H1 (cell line): ENCODE measurements at regions not wholly inside any gene's neighbourhood (a gene's known extent, or its start where the extent isn't known, plus 50 kb on each side); places are given as distances from the start of the nearest gene placed in this dataset.

ENCODE experiments used
- CTCF ChIA-PET: fragments of 300-600 bp; sonication (Branson Sonifier 250); formaldehyde crosslinking; loops from one replicate; lab custom pipeline; 2021; ENCODE audit not compliant: partially characterized antibody; lab: Charles Lee
- POLR2A ChIA-PET: fragments of 300-600 bp; sonication (Branson Sonifier 250); formaldehyde crosslinking; loops from one replicate; lab custom pipeline; 2021; ENCODE audit warnings: inconsistent platforms; ENCODE audit not compliant: partially characterized antibody; lab: Charles Lee
- DNase-seq, 2 experiments: peaks; one replicate each; pipeline versions ENCODE4 v3.0.0 to v3.0.0-alpha.2; 2010 to 2022; ENCODE audit warnings: low spot score in 2 of 2, low read depth in 1 of 2, mixed read lengths in 1 of 2
- FAIRE-seq: peaks from 2 replicates; lab custom pipeline; 2011; peaks lifted over from hg19 to GRCh38; lab: Jason Lieb, UNC
- H2AFZ ChIP-seq: 2 replicates; pipeline ENCODE4 v1.8.1; 2012; ENCODE audit warnings: low read length, inconsistent platforms
- H2AK5ac ChIP-seq: 2 replicates; pipeline ENCODE4 v1.6.1; 2013; ENCODE audit warnings: low read depth, low read length
- H2BK120ac ChIP-seq: replicated peaks from 2 replicates; pipeline ENCODE3; 2013; ENCODE audit warnings: low read depth, low read length, inconsistent platforms
- H2BK12ac ChIP-seq: 2 replicates; pipeline ENCODE4 v1.6.1; 2013; ENCODE audit warnings: low read depth, low read length
- H2BK15ac ChIP-seq: 2 replicates; pipeline ENCODE4 v1.6.1; 2013; ENCODE audit warnings: low read length
- H2BK20ac ChIP-seq: 2 replicates; pipeline ENCODE4 v1.6.1; 2013; ENCODE audit warnings: low read length
- H2BK5ac ChIP-seq: 2 replicates; pipeline ENCODE4 v1.6.1; 2013; ENCODE audit warnings: low read depth, low read length
- H3K14ac ChIP-seq: 2 replicates; pipeline ENCODE4 v1.6.1; 2013; ENCODE audit warnings: inconsistent platforms; ENCODE audit not compliant: insufficient read length
- H3K18ac ChIP-seq: 2 replicates; pipeline ENCODE4 v1.6.1; 2013; ENCODE audit warnings: low read length; ENCODE audit errors: extremely low read depth
- H3K23ac ChIP-seq: 2 replicates; pipeline ENCODE4 v1.6.1; 2013; ENCODE audit warnings: inconsistent platforms; ENCODE audit not compliant: insufficient read length
- H3K23me2 ChIP-seq: 2 replicates; pipeline ENCODE4 v1.6.1; 2013; ENCODE audit warnings: low read depth, low read length
- H3K27ac ChIP-seq: 2 replicates; pipeline ENCODE4 v1.6.1; 2011; ENCODE audit warnings: low read depth, low read length, inconsistent platforms
- H3K27me3 ChIP-seq, 4 experiments: replicated peaks in 1 of 4; 1 replicate in 1 of 4; 2 replicates in 3 of 4; pipeline versions ENCODE4 v1.6.1 to v1.8.1; 2011 to 2013; ENCODE audit warnings: low read length in 3 of 4, mild to moderate bottlenecking in 3 of 4, inconsistent platforms in 2 of 4, mixed read lengths in 2 of 4, moderate library complexity in 1 of 4; ENCODE audit not compliant: control insufficient read depth in 3 of 4, insufficient read depth in 3 of 4; ENCODE audit errors: extremely low read depth in 1 of 4
- H3K36me3 ChIP-seq, 4 experiments: 2 replicates each; pipeline versions ENCODE4 v1.6.1 to v1.8.1; 2011 to 2013; ENCODE audit warnings: mild to moderate bottlenecking in 4 of 4, low read length in 3 of 4, moderate library complexity in 2 of 4, control low read depth in 1 of 4, inconsistent platforms in 1 of 4; ENCODE audit not compliant: insufficient read depth in 4 of 4, control insufficient read depth in 2 of 4
- H3K4ac ChIP-seq: replicated peaks from 2 replicates; pipeline ENCODE3; 2013; ENCODE audit warnings: low read length, low read depth, mixed read lengths, inconsistent platforms; ENCODE audit not compliant: insufficient read length
- H3K4me1 ChIP-seq, 4 experiments: replicated peaks in 1 of 4; 1 replicate in 1 of 4; 2 replicates in 3 of 4; pipeline versions ENCODE4 v1.6.1 to v1.8.1; 2011 to 2013; ENCODE audit warnings: low read length in 3 of 4, inconsistent platforms in 2 of 4, mixed read lengths in 1 of 4; ENCODE audit not compliant: insufficient read depth in 4 of 4, control insufficient read depth in 3 of 4
- H3K4me2 ChIP-seq, 2 experiments: 2 replicates each; pipeline versions ENCODE4 v1.6.1 to v1.8.1; 2011 to 2013; ENCODE audit warnings: low read depth in 2 of 2, low read length in 2 of 2, control low read depth in 1 of 2, inconsistent platforms in 1 of 2, mild to moderate bottlenecking in 1 of 2; ENCODE audit not compliant: insufficient read depth in 1 of 2
- H3K4me3 ChIP-seq, 4 experiments: fragments of 200-600, 300-600 bp in 1 of 4; sonication (generic), shearing (Covaris generic), sonication (Bioruptor Twin) in 1 of 4; 2 replicates each; pipeline versions ENCODE4 v1.5.1 to v1.8.1; 2011 to 2016; ENCODE audit warnings: low read length in 4 of 4, low read depth in 3 of 4, control low read depth in 2 of 4, inconsistent platforms in 2 of 4, mild to moderate bottlenecking in 2 of 4, mixed read lengths in 1 of 4, moderate library complexity in 1 of 4; ENCODE audit not compliant: insufficient read depth in 2 of 4; ENCODE audit errors: extremely low read depth in 1 of 4
- H3K56ac ChIP-seq: replicated peaks from 2 replicates; pipeline ENCODE3; 2013; ENCODE audit warnings: low read depth, mild to moderate bottlenecking, mixed read lengths, low read length, inconsistent platforms; ENCODE audit not compliant: insufficient read length
- H3K79me1 ChIP-seq: 2 replicates; pipeline ENCODE4 v1.6.1; 2013; ENCODE audit warnings: low read depth, low read length, control low read depth
- H3K79me2 ChIP-seq, 2 experiments: 2 replicates each; pipeline versions ENCODE4 v1.6.1 to v1.8.1; 2012 to 2013; ENCODE audit warnings: low read length in 2 of 2, mild to moderate bottlenecking in 2 of 2, inconsistent platforms in 1 of 2; ENCODE audit not compliant: insufficient read depth in 2 of 2, control insufficient read depth in 1 of 2
- H3K9ac ChIP-seq, 4 experiments: replicated peaks in 1 of 4; 1 replicate in 1 of 4; 2 replicates in 3 of 4; pipeline versions ENCODE4 v1.6.1 to v1.8.1; 2011 to 2013; ENCODE audit warnings: low read depth in 3 of 4, low read length in 3 of 4, control low read depth in 2 of 4, mild to moderate bottlenecking in 2 of 4, moderate library complexity in 2 of 4, inconsistent platforms in 1 of 4; ENCODE audit errors: extremely low read depth in 1 of 4
- H3K9me3 ChIP-seq, 2 experiments: 2 replicates each; pipeline versions ENCODE4 v1.6.1 to v1.8.1; 2012 to 2013; ENCODE audit warnings: mild to moderate bottlenecking in 2 of 2, moderate library complexity in 2 of 2, control low read depth in 1 of 2, inconsistent platforms in 1 of 2, low read depth in 1 of 2, low read length in 1 of 2, mixed read lengths in 1 of 2; ENCODE audit not compliant: insufficient read depth in 2 of 2
- H4K20me1 ChIP-seq, 2 experiments: replicated peaks in 1 of 2; 2 replicates each; pipeline versions ENCODE3 to v1.8.1; 2011 to 2013; ENCODE audit warnings: inconsistent platforms in 2 of 2, low read length in 2 of 2, mild to moderate bottlenecking in 1 of 2; ENCODE audit not compliant: insufficient read depth in 2 of 2, control insufficient read depth in 1 of 2
- H4K5ac ChIP-seq: 2 replicates; pipeline ENCODE4 v1.6.1; 2013; ENCODE audit warnings: low read length, low read depth, mixed read lengths, inconsistent platforms; ENCODE audit not compliant: insufficient read length
- H4K8ac ChIP-seq: 2 replicates; pipeline ENCODE4 v1.8.0; 2013; ENCODE audit warnings: mild to moderate bottlenecking, moderate library complexity, low read length, inconsistent platforms; ENCODE audit not compliant: insufficient read depth; ENCODE audit errors: extremely low read depth
- H4K91ac ChIP-seq: replicated peaks from 2 replicates; pipeline ENCODE3; 2013; ENCODE audit warnings: low read length, mixed read lengths, inconsistent platforms; ENCODE audit not compliant: insufficient read length
- TAF1 ChIP-seq: IDR thresholded peaks from 2 replicates; pipeline ENCODE4 v1.6.1; 2011; ENCODE audit warnings: mild to moderate bottlenecking, low read depth, low read length
- TBP ChIP-seq: IDR thresholded peaks from 2 replicates; pipeline ENCODE4 v1.6.1; 2011; ENCODE audit warnings: low read depth, low read length, improper control_type of control experiment
- WGBS, 2 experiments: shearing (Covaris generic) in 1 of 2; methylation state at CpG; one replicate each; pipeline versions ENCODE4 v1.1.6 to v1.1.7; 2013 to 2015; ENCODE audit warnings: low lambda C conversion rate in 2 of 2, mixed read lengths in 2 of 2, inconsistent platforms in 1 of 2, low coverage in 1 of 2, missing lambda C conversion rate in 1 of 2; ENCODE audit not compliant: insufficient replicate concordance in 2 of 2, insufficient coverage in 1 of 2, insufficient read length in 1 of 2; ENCODE audit errors: extremely low coverage in 1 of 2, missing lambda C conversion rate in 1 of 2; 5-methylcytosine and 5-hydroxymethylcytosine counted together

DNA sequence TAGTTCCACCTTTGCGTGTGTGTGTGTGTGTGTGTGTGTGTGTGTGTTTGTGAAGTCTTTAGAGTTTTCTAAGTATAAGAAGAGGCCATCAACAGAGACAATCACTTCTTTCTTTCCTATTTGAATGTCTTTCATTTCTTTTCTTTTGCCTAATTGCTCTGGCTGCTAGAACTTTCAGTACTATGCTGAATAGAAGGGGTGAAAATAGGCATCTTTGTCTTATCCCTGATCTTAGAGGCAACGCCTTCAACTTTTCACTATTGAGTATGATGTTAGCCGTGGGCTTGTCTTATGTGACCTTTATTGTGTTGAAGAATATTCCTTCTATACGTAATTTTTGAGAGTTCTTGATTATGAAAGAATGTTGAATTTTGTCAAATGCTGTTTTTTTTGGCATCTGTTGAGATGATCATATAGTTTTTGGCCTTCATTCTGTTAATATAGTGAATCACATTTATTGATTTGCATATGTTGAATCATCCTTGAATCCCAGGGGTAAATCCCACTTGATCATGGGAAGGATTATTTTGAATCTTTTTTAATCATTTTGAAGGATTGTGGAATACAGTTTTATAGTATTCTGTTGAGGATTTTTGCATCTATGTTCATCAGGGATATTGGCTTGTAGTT lies 134.8 kb upstream of the CD180 start:
- CTCF ChIA-PET = interaction anchor here (0.9 to 1.8 kb wide), 2 partner anchors 11 to 13 kb away, joined by 3 read pairs; no protein-coding TSS in a partner anchor
- Histone ChIP-seq H3K79me2 (no peaks in the 10 kb centered on the region), H3K14ac (no peak overlapping the region), H3K4ac (no peak overlapping the region), H2BK5ac (no peak overlapping the region), H3K79me1 (no peaks in the 10 kb centered on the region), H2AFZ (no peak overlapping the region), H4K91ac (no peak overlapping the region), H3K4me2 (no peak overlapping the region), H3K4me1 (no peaks in the 10 kb centered on the region)
- POLR2A ChIA-PET = no interaction called here
- WGBS, 2 experiments = 87% methylated on average over 4 of the region's 4 CpGs; no CpG with 5 or more reads in 1 of the 2 experiments
- DNase-seq = no peak
- TF ChIP-seq TBP = no peak
- TF ChIP-seq TAF1 = no peak
- TF ChIP-seq, all 59 proteins: peak for 0
- no peak overlapping the region for H4K5ac ChIP-seq
- no peaks in the 10 kb centered on the region for H3K27me3 ChIP-seq
- no peak overlapping the region for H3K4me3 ChIP-seq
- no peak overlapping the region for H3K56ac ChIP-seq
- no peak overlapping the region for H2BK15ac ChIP-seq
- no peaks in the 10 kb centered on the region for H3K9me3 ChIP-seq
- H3K23me2 ChIP-seq = no peaks in the 10 kb centered on the region
- H2BK12ac ChIP-seq = no peak overlapping the region
- H3K27ac ChIP-seq = no peak overlapping the region
- H2AK5ac ChIP-seq = no peak overlapping the region
- H2BK20ac ChIP-seq = no peak overlapping the region
- no peaks in the 10 kb centered on the region for H4K20me1 ChIP-seq
- no peak overlapping the region for H3K9ac ChIP-seq
- H4K8ac ChIP-seq = no peak overlapping the region
- no peak overlapping the region for H3K23ac ChIP-seq
- no peak for FAIRE-seq
- no peak overlapping the region for H3K18ac ChIP-seq
- H3K36me3 ChIP-seq = no peaks in the 10 kb centered on the region
- no peak overlapping the region for H2BK120ac ChIP-seq
